ENCODE measurements at regions not wholly inside any gene's neighbourhood (a gene's known extent, or its start where the extent isn't known, plus 50 kb on each side); places are given as distances from the start of the nearest gene placed in this dataset.
A peak's percentile ranks its signal among the peaks of the same experiment; 100 is the strongest.
"Not testable (repeated sequence)": the region's sequence is repeated elsewhere in the genome, so short reads cannot be mapped to it uniquely, and the experiment has no call there.

- no peak for DNase-seq (ENCODE audit: low read depth)
Measured at GRCh38 chr16:88200896-88201185, 181.9 kb upstream of the ZNF469 start.

- not testable (repeated sequence) for DNase-seq (ENCODE audit: low read depth)
Measured at GRCh38 chr16:88201611-88202010, 181.1 kb upstream of the ZNF469 start.

DNA sequence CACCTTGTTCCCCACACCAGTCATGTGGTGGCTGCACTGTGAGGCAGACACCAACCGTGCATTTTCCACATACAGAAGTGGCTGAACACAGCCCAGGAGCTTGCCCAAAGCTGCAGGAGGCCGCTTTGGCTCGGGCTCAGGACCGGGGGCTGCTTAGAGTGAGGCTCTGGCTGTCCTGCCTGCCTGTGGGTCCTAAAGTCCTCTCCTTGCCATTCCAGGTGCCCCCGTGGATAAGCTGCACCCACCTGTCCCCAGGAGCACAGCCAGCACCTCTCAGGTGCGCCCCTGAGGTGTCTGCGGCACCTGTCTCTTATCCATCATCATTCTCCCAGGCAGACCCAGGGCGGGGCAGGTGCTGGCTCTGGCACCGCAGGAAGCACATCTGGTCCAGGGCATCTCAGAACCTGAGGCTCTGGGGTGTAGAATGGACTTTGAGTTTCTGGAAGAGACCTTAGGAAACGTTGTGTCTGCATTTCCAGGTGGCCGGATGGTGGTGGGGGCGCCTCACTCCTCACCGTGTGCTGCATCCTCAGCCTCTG lies 180.5 kb upstream of the ZNF469 start:
- DNase-seq (ENCODE audit: low read depth), result no peak

GRCh38 chr16:88202856-88203681 lies 179.7 kb upstream of the ZNF469 start:
- not testable (repeated sequence) for DNase-seq (ENCODE audit: low read depth)

- DNase-seq (ENCODE audit: low read depth), result not testable (repeated sequence)
Measured at GRCh38 chr16:88204131-88205110, 178.3 kb upstream of the ZNF469 start.

GRCh38 chr16:88205482-88205881 lies 177.3 kb upstream of the ZNF469 start:
- DNase-seq (ENCODE audit: low read depth), result not testable (repeated sequence)

DNA sequence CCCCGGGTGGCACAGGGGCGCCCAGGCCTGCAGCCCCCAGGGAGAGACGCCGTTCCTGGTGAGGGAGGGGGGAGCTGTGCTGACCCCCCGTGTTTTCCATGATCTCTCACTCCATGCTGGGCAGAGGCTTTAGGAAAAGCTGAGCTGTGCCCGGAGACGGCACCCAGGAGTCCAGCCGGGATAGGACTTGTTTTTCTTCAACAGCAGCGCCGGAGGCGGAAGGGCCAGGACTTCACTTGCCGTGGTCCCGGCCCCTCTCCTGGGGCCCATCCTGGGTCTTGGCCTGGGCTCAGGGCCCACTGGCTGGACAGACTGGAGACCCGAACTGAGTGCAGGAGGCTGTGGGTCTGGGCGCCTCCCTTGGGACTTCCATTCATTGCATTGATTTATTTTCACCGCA lies 176.8 kb upstream of the ZNF469 start:
- not testable (repeated sequence) for DNase-seq (ENCODE audit: low read depth)

GRCh38 chr16:88206516-88206915 lies 176.2 kb upstream of the ZNF469 start:
- not testable (repeated sequence) for DNase-seq (ENCODE audit: low read depth)

- no peak for DNase-seq (ENCODE audit: low read depth)
Measured at GRCh38 chr16:88208112-88208511, 174.6 kb upstream of the ZNF469 start.

DNA sequence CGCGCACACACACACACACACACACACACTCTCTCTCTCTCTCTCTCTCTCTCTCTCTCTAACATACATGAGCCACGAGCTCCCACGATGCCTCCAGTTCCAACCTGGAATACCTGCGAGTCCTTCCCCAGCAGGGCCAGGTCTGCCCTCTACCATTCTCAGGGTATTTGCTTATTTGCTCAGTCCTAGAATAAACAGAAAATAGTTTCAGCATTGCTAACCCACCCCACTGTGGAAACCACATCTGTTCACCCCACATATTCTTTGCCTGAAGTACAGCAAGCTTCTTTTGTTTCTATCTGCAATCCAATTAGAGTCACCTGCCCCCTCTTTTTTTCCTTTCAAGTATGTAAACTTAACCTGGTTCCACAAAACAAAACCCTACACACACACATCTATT lies 174.0 kb upstream of the ZNF469 start:
- DNase-seq (ENCODE audit: low read depth), result peak; percentile 19

GRCh38 chr16:88209579-88209978 lies 173.2 kb upstream of the ZNF469 start:
- DNase-seq (ENCODE audit: low read depth), result not testable (repeated sequence)

DNA sequence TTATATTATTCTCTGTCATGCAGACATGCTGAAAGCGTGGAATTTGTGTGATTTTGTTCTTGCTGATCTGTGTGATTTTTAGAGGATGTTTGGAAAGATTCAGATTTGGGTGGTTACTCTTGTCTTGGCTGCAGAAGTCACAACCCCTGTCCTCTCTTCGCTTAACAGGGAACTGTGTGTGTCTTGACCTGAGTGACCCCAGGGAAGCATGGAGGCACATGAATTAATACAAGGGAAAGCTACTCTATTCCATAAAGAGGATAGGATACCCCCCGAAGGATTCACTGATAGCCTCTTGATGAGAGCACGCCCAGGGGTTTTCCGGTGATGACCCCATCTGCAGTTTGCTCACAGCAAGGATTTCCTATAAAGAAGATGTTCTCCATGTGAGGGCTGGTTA lies 168.8 kb upstream of the ZNF469 start:
- not testable (repeated sequence) for DNase-seq (ENCODE audit: low read depth)

- DNase-seq (ENCODE audit: low read depth), result not testable (repeated sequence)
Measured at GRCh38 chr16:88221001-88221761, 161.6 kb upstream of the ZNF469 start.

DNA sequence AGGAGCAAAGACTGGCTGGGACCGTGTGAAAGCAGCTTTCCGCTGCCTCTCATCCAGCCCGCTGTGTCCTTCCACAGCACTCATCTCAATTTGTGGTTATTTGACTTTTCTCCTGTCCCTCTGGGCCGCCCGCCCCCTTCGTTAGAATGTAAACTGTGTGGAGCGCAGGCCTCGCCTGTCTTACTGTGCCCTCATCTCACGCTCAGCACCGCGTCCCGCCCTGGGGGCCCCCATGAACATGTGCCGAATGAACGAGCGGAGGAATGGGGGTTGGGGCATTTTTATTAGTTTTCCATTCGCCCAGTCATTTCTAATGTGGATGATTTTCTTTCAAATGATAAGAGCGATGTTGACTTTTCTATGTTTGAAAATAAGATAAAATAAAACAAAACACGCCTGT lies 159.1 kb upstream of the ZNF469 start:
- not testable (repeated sequence) for DNase-seq (ENCODE audit: low read depth)

DNA sequence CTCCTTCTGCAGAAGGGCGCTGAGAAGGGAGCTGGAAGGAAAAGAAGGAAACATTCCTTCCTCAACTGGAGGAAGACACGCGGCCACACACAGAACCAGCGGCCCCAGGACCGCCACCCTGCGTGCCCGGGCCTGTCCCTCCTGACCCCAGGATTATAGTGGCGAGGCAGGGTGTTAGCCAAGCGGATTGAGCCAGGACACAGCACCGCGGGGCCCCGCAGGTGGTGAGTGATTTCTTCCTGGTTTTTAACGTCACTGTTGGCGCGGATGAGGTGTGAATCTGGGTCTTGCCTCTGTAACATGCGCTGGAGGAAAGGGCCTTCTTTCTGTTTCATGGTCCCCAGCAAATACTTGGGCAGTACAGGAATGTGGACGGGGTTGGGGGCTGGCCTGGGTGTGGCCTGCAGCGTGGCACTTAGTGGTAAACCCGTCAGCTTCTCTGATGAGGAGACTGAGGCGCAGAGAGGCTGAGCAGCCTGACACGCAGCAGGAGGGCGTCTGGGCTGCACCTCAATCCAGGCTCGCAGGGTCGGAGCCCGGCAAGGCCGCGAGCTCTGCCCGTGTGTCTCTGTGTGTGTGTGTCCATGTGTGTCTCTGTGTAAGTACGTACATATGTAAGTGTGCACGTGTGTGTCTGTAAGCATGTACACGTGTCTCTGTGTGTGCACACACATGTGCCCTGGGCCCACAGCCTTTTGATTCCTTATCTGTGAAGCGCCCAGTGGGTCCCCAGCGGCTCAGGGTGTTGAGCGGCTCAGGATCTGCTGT lies 158.4 kb upstream of the ZNF469 start:
- DNase-seq (ENCODE audit: low read depth), result not testable (repeated sequence)

DNA sequence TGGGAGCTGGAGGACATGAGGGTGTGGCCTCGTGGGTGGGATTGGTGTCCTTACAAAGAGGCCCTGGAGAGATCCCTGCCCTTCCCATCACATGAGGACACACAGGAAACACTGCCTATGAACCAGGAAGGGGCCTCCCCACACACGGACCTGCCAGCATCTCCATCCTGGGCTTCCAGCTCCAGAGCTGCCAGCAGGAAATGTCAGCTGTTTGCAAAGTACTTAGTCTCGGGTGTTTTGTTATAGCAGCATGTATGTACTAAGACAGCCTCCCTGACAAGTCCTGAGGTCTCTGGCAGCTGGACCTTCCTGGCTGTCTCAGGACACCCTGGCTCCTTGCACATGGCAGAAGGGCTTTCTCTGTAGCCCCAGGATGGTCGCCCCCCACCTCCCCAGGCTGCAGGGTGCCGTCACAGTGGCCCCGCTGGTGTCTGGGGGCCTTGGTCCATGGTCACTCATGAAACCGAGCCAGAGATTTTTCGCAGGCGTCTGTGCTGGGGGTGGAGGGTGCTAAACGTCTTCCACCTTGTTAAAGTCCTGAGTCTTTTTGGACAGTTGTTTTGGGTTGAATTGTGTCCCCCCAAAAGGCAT lies 157.0 kb upstream of the ZNF469 start:
- DNase-seq (ENCODE audit: low read depth), result not testable (repeated sequence)

DNA sequence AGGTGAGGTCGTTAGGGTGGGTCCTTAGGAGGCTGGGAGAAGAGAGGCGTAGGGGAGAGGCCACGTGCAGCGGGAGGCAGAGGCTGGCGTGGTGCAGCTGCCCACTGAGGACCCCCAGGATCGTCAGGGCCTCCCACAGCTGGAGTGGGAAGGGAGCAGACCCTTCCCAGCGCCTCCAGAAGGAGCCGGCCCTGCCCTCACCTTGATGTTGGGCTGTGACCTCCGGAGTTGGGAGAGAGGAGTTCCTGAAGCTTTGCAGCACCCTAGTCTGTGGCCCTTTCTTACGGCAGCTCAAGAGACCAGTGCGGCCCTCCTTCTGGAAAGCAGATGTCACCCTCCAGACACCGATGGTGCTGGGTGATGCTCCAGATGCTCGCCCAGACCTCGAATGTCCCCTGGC lies 156.5 kb upstream of the ZNF469 start:
- not testable (repeated sequence) for DNase-seq (ENCODE audit: low read depth)

- not testable (repeated sequence) for DNase-seq (ENCODE audit: low read depth)
Measured at GRCh38 chr16:88227026-88227721, 155.6 kb upstream of the ZNF469 start.

GRCh38 chr16:88227722-88228482 lies 154.9 kb upstream of the ZNF469 start:
- not testable (repeated sequence) for DNase-seq (ENCODE audit: low read depth)

Measured in EH (cell line).